DLD1 (cell line): ENCODE measurements at regions not wholly inside any gene's neighbourhood (a gene's known extent, or its start where the extent isn't known, plus 50 kb on each side); places are given as distances from the start of the nearest gene placed in this dataset.
"Not testable (repeated sequence)": the region's sequence is repeated elsewhere in the genome, so short reads cannot be mapped to it uniquely, and the experiment has no call there.

ENCODE experiments used
- in situ Hi-C: cut with HindIII; loops from 2 replicates; pipeline ENCODE4 v1.10.0; 2017; ENCODE audit warnings: low sequenced_read_pairs

DNA sequence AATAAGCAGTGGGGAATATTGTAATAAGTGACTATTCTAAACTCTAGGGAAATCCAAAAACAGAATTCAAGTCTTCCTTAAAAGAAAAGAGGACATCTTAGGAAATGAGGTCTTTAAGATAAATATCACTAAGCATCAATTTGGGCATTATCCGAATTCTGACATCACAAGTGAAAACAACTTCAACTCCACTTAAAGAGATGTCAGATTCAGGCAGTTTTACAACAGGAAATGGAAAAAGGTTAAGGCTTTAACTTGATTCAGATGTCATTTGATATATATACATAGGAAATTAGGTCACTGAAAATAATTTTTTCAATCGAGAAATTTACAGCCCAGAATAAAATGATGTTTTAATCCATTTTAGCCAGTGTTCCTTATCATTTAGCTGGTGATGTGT is 435.4 kb downstream of the SETD4 start:
- in situ Hi-C loops: no loop called here

DNA sequence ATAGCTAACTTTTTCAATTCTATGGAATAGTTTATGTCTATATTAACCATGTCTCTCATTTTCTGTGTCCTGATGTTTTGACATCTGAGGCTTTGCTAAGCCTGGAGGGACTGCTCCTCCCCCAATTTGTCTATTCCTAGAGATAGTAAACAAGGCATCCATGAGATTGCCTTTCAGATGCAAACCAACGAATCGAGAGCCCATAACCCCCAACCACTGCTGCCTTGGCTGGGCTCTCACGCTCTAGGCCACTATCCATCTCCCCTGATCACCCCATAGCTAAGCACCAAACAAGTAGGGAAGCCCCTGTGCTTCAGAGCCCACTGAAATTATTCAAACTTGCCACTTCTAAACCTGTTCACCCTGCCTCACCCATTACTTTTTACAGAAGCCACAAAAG is 437.7 kb downstream of the SETD4 start:
- in situ Hi-C loops: no loop called here

DNA sequence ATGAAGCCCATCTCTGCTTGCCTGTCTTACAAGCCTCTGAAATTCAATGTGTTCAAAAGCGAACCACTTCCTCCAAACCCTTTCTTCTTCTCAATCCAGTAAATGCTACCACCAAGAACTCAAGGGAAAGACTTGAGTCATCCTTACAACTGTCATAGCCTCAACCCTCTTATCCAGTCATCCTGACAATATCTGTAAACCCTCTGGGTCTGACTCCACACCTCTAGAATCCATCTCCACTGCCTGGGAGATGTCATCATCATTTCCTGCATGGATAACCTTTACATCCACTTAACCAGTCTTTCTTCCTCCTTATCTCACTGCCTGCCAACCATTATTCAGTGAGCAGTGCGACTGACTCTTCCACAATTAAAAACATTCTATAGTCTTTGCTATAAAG is 441.1 kb downstream of the SETD4 start:
- in situ Hi-C loops: no loop called here

GRCh38 chr21:35617491-35617890 is 442.8 kb downstream of the SETD4 start:
- in situ Hi-C loops: no loop called here

GRCh38 chr21:35616090-35616489 is 444.2 kb downstream of the SETD4 start:
- in situ Hi-C loops: no loop called here

DNA sequence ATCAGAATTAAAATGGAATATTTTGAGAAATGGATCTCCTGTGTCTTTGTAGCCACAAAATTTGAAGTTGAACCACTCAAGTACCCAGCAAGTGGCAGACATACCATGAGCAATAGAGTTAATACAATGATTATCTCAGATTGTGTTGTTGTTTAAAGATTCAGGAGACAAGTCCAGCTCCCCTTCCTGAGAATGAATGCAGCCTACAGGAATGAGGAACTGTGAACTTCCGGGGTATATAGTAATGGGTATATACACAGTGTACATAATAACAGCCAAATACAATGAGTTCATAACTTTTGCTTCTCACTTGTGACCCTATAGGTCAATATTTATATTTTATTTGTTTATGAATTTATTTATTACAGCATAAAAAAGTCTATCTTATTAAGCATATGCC is 445.0 kb downstream of the SETD4 start:
- in situ Hi-C loops: no loop called here

DNA sequence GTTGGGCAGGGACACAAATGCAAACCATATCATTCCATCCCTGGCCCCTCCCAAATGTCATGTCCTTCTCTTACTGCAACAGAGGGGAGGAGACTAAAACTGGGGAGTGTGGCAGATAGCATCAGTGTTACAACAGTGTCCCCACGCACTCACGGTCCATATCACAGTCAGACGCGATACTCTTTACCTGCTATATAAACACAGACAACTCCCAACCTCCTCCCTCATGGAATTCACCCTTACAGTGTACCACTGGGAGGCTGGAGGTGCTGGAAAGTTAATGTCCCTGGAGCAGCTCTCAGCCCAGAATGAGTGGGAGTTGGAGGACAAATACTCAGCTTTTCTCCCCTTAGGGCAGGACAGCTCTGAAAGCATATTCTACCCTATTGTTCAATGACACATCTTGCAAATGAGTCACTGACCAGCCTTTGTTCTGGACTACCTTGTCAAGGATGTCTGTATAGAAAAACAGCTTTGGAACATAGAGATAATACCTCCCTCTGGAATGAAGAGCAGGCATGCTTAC is 445.9 kb downstream of the SETD4 start:
- in situ Hi-C loops: no loop called here

GRCh38 chr21:35611708-35612132 is 448.6 kb downstream of the SETD4 start:
- in situ Hi-C loops: no loop called here

DNA sequence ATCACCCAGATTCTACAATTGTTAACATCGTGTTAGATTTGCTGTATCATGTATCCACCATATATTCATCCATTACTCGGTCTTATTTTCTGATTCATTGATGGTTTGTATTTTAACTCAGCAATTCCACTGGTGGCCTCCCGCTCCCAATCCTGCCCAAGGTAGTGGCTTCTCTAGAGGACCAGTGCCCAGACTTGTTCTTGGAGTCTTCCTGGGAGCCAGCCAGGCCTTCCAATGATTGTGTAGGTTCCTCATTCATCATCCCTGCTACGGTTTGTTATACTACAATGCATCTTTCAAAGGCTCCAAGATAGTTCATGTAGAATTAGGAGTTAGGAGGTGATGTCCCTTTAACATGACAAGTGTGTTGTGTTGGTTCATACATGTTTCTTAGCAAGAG is 451.1 kb downstream of the SETD4 start:
- in situ Hi-C loops: no loop called here

DNA sequence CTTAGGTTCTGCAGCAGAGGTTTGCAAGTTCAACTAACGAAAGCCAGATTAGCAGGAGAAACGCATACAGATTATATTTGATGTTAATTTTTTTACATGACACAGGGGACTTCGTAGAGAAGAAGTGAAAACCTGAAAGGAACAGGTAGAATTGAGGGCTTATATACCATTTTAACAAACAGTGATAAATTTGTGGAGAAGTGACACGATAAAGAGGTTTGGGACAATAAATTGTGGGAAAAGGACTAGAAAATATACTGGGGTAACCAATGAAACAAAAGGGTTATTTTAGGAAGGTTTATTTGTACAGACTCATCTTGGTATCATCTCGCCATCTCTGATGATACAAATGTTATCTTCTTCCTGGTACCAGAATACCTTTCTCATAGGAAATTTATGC is 452.9 kb downstream of the SETD4 start:
- in situ Hi-C loops: no loop called here

- in situ Hi-C loops: no loop called here
Measured at GRCh38 chr21:35606578-35606977, 453.7 kb downstream of the SETD4 start.

- in situ Hi-C loops: no loop called here
Measured at GRCh38 chr21:35606146-35606545, 454.2 kb downstream of the SETD4 start.

- in situ Hi-C loops: no loop called here
Measured at GRCh38 chr21:35603494-35603893, 456.8 kb downstream of the SETD4 start.

GRCh38 chr21:35602811-35603362 is 457.4 kb downstream of the SETD4 start:
- in situ Hi-C loops: no loop called here

DNA sequence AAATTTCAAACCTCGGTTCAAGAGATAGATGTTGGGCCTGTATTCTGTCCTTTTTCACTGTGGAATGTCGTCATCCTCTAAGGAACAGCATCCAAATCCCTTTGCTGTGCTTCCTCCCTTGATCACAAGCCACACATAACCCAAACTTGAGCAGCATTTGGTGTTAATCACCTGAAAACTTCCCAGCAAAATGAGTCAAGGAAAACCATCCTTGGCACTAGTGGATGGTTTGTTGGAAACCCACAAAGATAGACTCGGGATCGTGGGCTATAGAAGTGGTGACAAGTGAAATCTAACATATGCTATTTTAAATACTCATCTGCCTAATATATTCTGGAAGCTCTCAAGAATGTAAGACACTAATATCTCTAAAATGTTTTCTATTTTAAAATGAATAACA is 459.1 kb downstream of the SETD4 start:
- in situ Hi-C loops: no loop called here

DNA sequence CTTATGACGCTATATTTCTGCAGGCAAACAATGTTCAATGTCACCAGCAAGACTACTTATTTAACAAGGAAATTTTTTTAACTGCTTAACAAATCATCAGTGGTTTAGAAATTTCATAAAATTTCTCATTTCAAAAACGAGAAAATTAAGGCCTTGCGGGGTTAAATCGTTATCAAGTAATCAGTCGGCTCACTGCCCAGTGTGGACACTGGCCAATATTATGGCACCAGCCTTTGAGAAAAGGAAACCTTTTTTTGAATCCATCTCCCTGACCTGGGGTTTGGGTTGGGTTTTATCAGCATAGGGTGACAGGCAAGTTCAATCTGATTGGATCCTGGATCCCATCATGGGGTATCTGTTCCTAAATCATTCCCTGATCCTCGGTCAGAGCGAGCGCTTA is 461.2 kb downstream of the SETD4 start:
- in situ Hi-C loops: no loop called here

DNA sequence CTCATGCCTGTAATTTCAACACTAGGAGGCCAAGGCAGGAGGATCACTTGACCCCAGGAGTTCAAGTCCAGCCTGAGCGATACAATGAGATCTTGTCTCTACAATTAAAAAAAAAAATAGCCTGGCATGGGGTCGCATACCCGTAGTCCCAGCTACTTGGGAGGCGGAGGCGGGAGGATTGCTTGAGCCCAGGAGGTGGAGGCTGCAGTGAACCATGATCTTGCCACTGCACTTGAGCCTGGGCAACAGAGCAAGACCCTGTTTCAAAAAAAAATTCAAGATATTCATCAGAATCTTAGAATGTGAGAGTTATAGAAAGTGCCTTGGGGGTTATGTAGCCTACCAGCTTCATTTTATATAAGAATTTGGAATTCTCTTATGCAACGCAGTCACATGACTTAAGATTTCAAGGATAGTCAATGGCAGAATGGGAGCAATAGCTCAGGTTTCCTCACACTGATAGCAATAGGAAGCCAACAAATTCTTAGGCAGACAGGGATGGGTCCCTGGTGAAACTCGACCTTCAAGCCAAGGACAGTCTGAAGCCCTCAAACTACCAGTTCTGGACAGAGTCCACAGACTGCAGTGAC is 462.5 kb downstream of the SETD4 start:
- in situ Hi-C loops: no loop called here

- in situ Hi-C loops: no loop called here
Measured at GRCh38 chr21:35594905-35595304, 465.4 kb downstream of the SETD4 start.

GRCh38 chr21:35593000-35593502 is 467.3 kb downstream of the SETD4 start:
- in situ Hi-C loops: no loop called here

- in situ Hi-C loops: not testable (repeated sequence)
Measured at GRCh38 chr21:35590284-35590683, 470.0 kb downstream of the SETD4 start.

DNA sequence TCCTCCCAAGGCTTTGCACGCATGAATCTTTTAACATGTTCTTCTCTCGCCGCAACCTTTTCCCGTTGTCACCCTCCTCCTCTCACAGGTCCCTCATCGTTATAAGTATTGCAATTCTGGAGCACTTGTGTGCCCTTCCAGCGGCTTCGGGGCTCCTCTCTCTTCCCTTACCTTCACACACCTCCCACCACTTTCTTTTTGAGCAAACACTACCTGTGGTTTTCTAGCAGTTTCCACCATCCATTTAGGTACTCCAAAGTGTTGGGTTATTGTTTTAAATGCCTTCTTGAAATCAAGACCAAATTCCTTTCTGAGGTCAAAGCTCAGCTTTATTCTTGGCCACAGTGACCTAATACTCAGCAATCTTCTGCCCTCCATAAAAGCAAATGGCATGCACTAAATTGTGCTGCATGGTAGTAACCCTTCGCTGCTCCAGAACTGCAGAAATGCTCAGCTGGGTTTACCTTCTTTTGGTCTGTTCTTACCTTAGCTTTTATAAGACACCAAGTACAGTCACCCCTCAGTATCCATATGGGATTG is 472.4 kb downstream of the SETD4 start:
- in situ Hi-C loops: no loop called here

- in situ Hi-C loops: no loop called here
Measured at GRCh38 chr21:35586305-35586704, 474.0 kb downstream of the SETD4 start.
